ENCODE measurements at regions not wholly inside any gene's neighbourhood (a gene's known extent, or its start where the extent isn't known, plus 50 kb on each side); places are given as distances from the start of the nearest gene placed in this dataset.
"Not testable (repeated sequence)": the region's sequence is repeated elsewhere in the genome, so short reads cannot be mapped to it uniquely, and the experiment has no call there.

DNA sequence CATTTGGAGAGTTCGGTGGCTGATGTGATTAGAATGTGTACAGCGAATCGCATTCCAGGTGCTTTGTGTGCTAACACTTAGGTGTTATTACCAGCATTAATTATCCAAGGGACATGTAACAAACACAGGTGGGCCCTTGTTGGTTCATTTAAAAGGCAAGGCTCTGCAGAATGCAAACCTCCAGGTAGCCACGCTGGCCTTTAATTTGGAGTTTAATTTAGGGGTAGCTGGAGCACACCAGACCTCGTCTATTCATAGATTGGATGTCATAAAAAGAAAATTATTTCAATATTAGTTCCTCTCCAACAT lies 191.1 kb downstream of the MAT2B start:
- DNase-seq (ENCODE audit: low spot score): no peak

GRCh38 chr5:163706053-163706771 lies 200.8 kb downstream of the MAT2B start:
- DNase-seq (ENCODE audit: low spot score): no peak

- DNase-seq (ENCODE audit: low spot score): no peak
These were observed 206.6 kb downstream of the MAT2B start for GRCh38 chr5:163712011-163712410.

GRCh38 chr5:163718272-163718671 lies 212.9 kb downstream of the MAT2B start:
- no peak for DNase-seq (ENCODE audit: low spot score)

GRCh38 chr5:163724305-163724704 lies 218.9 kb downstream of the MAT2B start:
- no peak for DNase-seq (ENCODE audit: low spot score)

- DNase-seq (ENCODE audit: low spot score): no peak
These were observed 221.6 kb downstream of the MAT2B start for GRCh38 chr5:163727028-163727427.

DNA sequence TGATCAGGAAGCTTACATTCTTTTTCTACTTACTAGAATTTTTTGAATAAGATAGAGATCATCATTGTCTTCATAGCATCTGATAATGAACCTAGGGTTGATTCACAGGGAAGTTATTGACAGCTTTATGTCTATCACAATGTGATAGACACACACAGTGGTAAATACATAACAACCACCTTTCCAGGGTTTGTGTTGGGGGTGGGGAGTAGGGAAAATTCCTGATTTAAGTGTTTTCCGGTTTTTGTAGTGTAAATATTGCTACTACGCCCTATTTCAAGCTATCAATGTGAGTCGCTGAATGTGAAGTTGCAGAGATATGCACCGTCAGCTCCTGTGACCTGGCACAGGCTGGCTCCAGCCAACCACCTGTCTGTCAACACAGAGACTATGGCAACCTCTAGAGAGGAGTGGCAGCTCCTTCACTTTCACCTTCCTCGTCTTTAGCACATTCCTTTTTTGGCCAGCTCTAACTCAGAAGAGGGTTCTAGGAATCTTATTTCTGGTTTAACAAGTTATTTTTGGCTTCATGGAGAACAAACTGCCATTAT lies 224.9 kb downstream of the MAT2B start:
- no peak for DNase-seq (ENCODE audit: low spot score)

- no peak for DNase-seq (ENCODE audit: low spot score)
These were observed 225.8 kb downstream of the MAT2B start for GRCh38 chr5:163731256-163731655.

GRCh38 chr5:163735069-163735468 lies 229.7 kb downstream of the MAT2B start:
- DNase-seq (ENCODE audit: low spot score): no peak

GRCh38 chr5:163747586-163747985 lies 242.2 kb downstream of the MAT2B start:
- no peak for DNase-seq (ENCODE audit: low spot score)

GRCh38 chr5:163748934-163749333 lies 243.5 kb downstream of the MAT2B start:
- DNase-seq (ENCODE audit: low spot score): no peak

GRCh38 chr5:163750415-163750814 lies 245.0 kb downstream of the MAT2B start:
- not testable (repeated sequence) for DNase-seq (ENCODE audit: low spot score)

- no peak for DNase-seq (ENCODE audit: low spot score)
These were observed 250.1 kb downstream of the MAT2B start for GRCh38 chr5:163755505-163755904.

GRCh38 chr5:163756170-163756569 lies 250.8 kb downstream of the MAT2B start:
- no peak for DNase-seq (ENCODE audit: low spot score)

GRCh38 chr5:163757344-163757743 lies 251.9 kb downstream of the MAT2B start:
- DNase-seq (ENCODE audit: low spot score): no peak

- DNase-seq (ENCODE audit: low spot score): no peak
These were observed 252.9 kb downstream of the MAT2B start for GRCh38 chr5:163758283-163758711.

DNA sequence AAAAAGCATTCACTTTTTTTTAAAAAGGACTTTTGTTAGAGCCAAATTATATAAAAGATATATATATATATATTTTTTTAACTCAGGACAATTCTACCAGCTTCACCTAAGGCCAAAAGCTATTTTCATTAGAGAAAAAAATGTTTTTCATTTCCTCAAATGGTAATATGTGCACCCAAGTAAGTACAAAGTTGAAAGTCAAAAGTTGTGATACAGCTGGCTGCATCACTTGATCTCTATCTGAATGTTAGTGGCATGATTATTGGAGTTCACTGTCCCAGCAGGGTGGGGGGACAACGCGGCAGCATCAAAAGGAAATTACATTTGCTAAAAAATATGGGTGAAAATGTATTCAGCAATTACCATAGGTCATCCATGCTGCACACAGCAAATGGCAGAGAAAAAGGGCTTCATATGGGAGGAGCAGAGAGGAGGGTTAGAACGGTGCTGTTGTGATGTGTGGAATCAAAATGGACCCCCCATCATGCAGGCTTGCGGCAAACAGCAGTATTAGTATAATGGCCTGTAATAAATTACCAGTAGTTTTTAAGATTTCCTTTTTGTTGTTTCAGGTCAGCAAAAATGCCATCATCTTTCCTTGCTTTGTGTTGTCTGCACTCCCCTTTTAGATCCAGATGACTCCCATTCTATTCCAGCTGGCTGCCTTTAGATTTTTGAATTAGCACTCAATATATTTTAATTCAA lies 253.7 kb downstream of the MAT2B start:
- DNase-seq (ENCODE audit: low spot score): no peak

- DNase-seq (ENCODE audit: low spot score): no peak
These were observed 255.1 kb downstream of the MAT2B start for GRCh38 chr5:163760498-163760897.

DNA sequence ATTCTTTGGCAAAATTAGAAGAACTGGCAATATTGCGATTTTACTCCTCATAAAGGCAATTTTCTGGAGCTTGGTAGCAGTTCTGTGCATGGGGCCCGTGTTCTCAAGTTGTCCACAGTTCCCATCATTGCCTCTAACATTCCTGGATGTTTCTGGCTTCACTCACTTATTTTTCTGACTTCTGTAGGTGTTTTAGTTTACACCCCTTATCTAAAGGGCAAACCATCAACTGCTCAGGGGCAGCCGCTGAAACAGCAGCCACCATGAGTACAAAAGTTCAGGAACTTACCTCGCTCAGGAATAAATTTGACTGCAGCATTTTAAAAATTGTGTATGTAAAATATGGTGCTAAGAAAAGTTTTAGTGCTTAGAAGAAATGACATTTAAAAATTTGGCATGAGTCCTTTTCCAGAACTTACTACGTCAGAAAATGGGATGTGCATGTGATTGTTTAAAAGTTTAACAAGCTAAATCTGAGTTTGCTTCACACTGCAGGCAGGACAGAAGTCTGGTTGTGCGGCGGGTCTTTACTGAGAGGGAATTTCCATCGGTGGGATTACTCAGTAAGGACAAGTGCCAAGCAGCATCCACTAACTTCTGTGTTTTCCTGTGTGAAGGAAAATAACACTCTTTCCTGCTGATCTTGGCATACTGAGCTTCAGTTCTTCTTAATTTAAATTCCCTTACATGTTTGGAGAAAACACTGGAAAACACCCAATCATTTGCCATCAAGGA lies 261.7 kb downstream of the MAT2B start:
- DNase-seq (ENCODE audit: low spot score): no peak

DNA sequence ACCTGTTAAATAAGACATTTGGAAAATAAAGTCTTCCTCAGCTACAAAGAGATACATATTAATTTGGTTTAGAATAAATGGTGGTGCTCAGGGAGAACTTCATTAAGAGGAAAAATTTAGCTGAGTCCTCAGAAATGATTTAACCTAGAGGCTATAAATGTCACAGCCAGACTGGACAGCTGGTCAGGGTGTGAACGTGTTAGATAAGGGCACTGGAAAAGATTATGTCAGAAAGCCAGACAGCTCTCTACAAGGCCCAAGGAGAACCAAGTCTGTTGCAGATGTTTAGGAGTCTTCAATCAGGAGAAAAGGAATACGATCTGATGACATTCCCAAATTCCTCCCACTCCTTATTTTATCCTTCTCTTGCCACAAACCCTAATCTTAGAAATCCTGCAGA lies 265.2 kb downstream of the MAT2B start:
- DNase-seq (ENCODE audit: low spot score): no peak

- DNase-seq (ENCODE audit: low spot score): no peak
These were observed 266.8 kb downstream of the MAT2B start for GRCh38 chr5:163772241-163772640.

DNA sequence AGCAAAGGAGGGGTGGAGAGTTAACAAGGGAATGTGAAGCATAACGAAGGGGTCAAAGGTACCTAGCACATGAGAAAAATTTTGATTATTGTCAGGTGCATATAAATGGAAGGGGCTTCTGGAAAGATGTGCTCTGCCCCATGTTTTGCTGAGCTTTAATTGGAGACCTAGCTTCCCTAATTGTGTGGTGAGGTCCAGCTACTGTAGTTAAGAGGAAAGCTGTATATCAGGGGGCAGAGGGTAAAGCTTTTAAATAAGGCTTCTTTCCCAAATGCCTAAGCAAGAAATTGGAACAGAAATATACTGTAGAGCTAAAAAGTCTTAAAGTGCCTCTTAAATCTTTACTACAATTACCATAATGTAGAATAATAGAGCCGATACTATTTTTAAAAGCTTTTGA lies 267.2 kb downstream of the MAT2B start:
- no peak for DNase-seq (ENCODE audit: low spot score)

- no peak for DNase-seq (ENCODE audit: low spot score)
These were observed 267.8 kb downstream of the MAT2B start for GRCh38 chr5:163773226-163773625.
